WI38 (cell line): ENCODE measurements at regions not wholly inside any gene's neighbourhood (a gene's known extent, or its start where the extent isn't known, plus 50 kb on each side); places are given as distances from the start of the nearest gene placed in this dataset.

Experiments used
- H3K4me3 ChIP-seq: 2 replicates; pipeline ENCODE4 v1.5.1; 2011; ENCODE audit warnings: low read depth, mild to moderate bottlenecking, control low read depth, low read length
- TF ChIP-seq, protein P1 (sequence below): IDR thresholded peaks from 2 replicates; pipeline ENCODE4 v1.5.1; 2012; ENCODE audit warnings: low read depth, mild to moderate bottlenecking, control low read depth, low read length

DNA sequence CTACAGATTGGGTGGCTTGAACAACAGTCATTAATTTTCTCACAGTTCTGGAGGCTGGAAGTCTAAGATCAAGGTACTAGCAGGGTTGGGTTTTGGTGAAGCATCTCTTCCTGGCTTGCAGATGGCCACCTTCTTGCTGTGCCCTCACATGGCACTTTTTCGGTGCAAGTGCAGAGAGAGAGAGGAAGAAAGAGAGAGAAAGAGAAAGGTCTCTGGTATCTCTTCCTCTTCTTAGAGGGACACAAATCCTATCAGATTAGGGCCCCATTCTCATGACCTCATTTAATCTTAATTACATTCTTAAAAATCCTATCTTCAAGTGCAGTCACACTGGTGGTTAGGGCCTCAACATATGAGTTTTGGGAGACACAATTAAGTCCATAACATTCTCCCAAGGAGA is 167.1 kb downstream of the NFKBIZ start:
- no peak overlapping the region for H3K4me3 ChIP-seq
- TF ChIP-seq, protein P1, sequence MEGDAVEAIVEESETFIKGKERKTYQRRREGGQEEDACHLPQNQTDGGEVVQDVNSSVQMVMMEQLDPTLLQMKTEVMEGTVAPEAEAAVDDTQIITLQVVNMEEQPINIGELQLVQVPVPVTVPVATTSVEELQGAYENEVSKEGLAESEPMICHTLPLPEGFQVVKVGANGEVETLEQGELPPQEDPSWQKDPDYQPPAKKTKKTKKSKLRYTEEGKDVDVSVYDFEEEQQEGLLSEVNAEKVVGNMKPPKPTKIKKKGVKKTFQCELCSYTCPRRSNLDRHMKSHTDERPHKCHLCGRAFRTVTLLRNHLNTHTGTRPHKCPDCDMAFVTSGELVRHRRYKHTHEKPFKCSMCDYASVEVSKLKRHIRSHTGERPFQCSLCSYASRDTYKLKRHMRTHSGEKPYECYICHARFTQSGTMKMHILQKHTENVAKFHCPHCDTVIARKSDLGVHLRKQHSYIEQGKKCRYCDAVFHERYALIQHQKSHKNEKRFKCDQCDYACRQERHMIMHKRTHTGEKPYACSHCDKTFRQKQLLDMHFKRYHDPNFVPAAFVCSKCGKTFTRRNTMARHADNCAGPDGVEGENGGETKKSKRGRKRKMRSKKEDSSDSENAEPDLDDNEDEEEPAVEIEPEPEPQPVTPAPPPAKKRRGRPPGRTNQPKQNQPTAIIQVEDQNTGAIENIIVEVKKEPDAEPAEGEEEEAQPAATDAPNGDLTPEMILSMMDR = no peak

DNA sequence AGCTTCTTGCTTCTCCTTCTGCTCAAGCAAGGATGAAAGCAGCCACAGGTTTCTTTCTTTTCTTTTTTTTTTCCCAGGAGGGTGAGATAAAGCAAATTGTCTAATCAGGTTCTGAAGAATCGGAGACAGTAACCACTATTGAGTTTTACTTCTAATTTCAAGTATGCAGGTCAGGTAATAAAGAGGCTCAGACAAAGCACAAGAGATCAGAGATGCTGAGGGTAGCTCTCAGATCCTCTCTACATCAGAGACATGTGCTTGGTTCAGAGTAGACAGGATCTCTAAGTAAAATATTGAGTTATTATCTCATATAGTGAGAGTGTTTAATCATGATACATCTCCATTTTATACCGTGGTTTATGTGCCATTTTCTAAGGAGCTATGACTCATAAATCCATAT is 168.5 kb downstream of the NFKBIZ start:
- H3K4me3 ChIP-seq = no peak overlapping the region
- TF ChIP-seq, protein P1 = no peak

DNA sequence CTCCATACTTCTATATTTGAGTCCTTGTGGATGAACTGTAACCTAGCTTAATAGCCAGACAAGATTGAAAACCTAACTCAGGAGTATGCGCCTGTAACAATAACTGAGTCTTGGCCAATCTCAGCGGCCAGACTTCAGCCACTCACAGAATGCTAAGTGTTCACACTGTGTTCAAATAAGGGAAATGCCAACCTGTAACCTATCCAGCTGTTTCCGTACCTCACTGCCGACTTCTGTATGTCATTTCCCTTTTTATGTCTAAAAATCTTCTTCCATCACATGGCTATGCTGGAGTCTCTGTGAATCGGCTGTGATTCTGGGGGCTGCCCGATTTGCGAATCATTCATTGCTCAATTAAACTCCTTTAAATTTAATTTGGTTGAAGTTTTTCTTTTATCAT is 169.2 kb downstream of the NFKBIZ start:
- H3K4me3 ChIP-seq = no peak overlapping the region
- TF ChIP-seq, protein P1 = no peak

DNA sequence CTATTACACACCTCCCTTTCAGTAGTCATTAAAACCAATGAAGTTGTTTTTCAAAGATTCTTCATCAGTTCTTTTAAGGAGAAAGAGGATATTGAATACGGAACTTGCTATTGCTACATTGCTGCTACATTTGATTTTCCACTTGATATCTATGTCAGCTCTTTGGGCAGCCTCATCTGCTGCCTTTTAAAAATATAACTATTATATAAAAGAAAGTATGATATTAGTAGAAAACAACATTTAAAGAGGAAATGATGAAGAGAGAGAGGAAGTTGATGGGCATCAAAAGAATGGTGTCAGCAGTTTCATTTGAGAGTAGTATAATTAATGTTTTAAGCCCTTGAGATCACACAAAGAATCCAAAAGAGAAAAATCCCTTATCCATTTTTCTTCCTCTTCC is 171.4 kb downstream of the NFKBIZ start:
- TF ChIP-seq, protein P1 = no peak

DNA sequence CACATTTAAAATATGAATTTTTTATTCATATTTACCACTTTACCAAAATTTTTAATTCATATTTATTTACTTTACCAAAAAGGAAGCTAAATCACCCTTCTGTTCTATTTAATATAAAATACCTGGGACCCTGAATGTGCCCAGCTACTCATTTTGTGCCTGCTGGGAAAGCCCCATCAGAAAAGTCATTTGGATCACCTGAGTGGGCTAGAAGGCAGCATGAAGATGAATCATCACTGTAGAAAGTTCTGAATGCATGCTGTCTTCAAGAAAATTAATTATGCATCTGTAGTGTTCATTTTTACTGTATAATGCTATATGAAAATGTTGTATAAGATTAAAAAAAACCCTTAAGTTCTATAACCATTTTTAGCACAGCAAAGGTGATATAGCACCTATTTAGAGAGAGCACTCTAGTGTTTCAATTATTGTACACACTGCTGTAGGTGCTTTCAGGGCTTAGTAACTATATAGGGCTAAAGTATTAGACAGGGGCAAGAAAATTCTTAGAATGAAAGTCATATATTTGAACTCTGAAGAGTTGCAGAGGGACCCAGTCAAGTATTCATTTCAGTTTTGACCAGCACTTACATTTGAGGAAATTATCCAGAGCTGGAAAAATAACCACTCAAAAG is 175.1 kb downstream of the NFKBIZ start:
- no peak overlapping the region for H3K4me3 ChIP-seq
- TF ChIP-seq, protein P1 = no peak

More for the DNA sequence above, 171.4 kb downstream of the NFKBIZ start:
- no peak overlapping the region for H3K4me3 ChIP-seq

- TF ChIP-seq, protein P1 = no peak
- H3K4me3 ChIP-seq = no peak overlapping the region
Observed at GRCh38 chr3:102025606-102026270, 176.4 kb downstream of the NFKBIZ start.

GRCh38 chr3:102026656-102027055 is 177.3 kb downstream of the NFKBIZ start:
- no peak overlapping the region for H3K4me3 ChIP-seq
- TF ChIP-seq, protein P1 = no peak
